Neural crest cell (in vitro differentiated cells): ENCODE measurements at regions not wholly inside any gene's neighbourhood (a gene's known extent, or its start where the extent isn't known, plus 50 kb on each side); places are given as distances from the start of the nearest gene placed in this dataset.
A peak's percentile ranks its signal among the peaks of the same experiment; 100 is the strongest.

ENCODE experiments used
- DNase-seq: peaks from one replicate; pipeline ENCODE4 v3.0.0; 2021; ENCODE audit warnings: low read depth, mixed read lengths, low spot score
- H3K27ac Mint-ChIP-seq: one replicate; pipeline ENCODE4 v1.8.0; 2021; ENCODE audit warnings: mild to moderate bottlenecking, mixed read lengths; ENCODE audit not compliant: unreplicated experiment
- H3K27me3 Mint-ChIP-seq: 2 replicates; pipeline ENCODE4 v1.8.0; 2021; ENCODE audit warnings: low read depth, mild to moderate bottlenecking, mixed read lengths
- H3K36me3 Mint-ChIP-seq: 2 replicates; pipeline ENCODE4 v1.8.0; 2021; ENCODE audit warnings: low read depth, mild to moderate bottlenecking, mixed read lengths
- H3K4me1 Mint-ChIP-seq: 2 replicates; pipeline ENCODE4 v1.8.0; 2021; ENCODE audit warnings: mixed read lengths
- H3K4me3 Mint-ChIP-seq: one replicate; pipeline ENCODE4 v1.8.0; 2021; ENCODE audit warnings: mild to moderate bottlenecking, mixed read lengths
- H3K9me3 Mint-ChIP-seq: 2 replicates; pipeline ENCODE4 v1.8.0; 2021; ENCODE audit warnings: mixed read lengths
- TF ChIP-seq, protein P1 (sequence below): fragments of 200-600 bp; sonication (generic); conservative IDR thresholded peaks from 2 replicates; pipeline ENCODE4 v1.5.0; 2021; ENCODE audit warnings: antibody characterized with exemption, mild to moderate bottlenecking

GRCh38 chr10:44769450-44769849 lies 141.7 kb upstream of the TMEM72 start:
- H3K4me1 Mint-ChIP-seq: no peaks in the 10 kb centered on the region
- H3K27me3 Mint-ChIP-seq: peaks cover 2% of the 10 kb centered on the region
- no peak overlapping the region for H3K4me3 Mint-ChIP-seq
- no peaks in the 10 kb centered on the region for H3K36me3 Mint-ChIP-seq
- TF ChIP-seq, protein P1, sequence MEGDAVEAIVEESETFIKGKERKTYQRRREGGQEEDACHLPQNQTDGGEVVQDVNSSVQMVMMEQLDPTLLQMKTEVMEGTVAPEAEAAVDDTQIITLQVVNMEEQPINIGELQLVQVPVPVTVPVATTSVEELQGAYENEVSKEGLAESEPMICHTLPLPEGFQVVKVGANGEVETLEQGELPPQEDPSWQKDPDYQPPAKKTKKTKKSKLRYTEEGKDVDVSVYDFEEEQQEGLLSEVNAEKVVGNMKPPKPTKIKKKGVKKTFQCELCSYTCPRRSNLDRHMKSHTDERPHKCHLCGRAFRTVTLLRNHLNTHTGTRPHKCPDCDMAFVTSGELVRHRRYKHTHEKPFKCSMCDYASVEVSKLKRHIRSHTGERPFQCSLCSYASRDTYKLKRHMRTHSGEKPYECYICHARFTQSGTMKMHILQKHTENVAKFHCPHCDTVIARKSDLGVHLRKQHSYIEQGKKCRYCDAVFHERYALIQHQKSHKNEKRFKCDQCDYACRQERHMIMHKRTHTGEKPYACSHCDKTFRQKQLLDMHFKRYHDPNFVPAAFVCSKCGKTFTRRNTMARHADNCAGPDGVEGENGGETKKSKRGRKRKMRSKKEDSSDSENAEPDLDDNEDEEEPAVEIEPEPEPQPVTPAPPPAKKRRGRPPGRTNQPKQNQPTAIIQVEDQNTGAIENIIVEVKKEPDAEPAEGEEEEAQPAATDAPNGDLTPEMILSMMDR: no peak
- no peaks in the 10 kb centered on the region for H3K9me3 Mint-ChIP-seq
- H3K27ac Mint-ChIP-seq: no peak overlapping the region
- no peak for DNase-seq

GRCh38 chr10:44771233-44771995 lies 139.7 kb upstream of the TMEM72 start:
- Mint-ChIP-seq H3K4me1 (no peaks in the 10 kb centered on the region), H3K36me3 (no peaks in the 10 kb centered on the region), H3K27ac (no peak overlapping the region), H3K9me3 (no peaks in the 10 kb centered on the region), H3K4me3 (no peak overlapping the region), H3K27me3 (no peaks in the 10 kb centered on the region)
- TF ChIP-seq, protein P1: no peak
- no peak for DNase-seq

- DNase-seq: no peak
- H3K27me3 Mint-ChIP-seq: no peaks in the 10 kb centered on the region
- no peaks in the 10 kb centered on the region for H3K36me3 Mint-ChIP-seq
- H3K27ac Mint-ChIP-seq: no peak overlapping the region
- H3K9me3 Mint-ChIP-seq: no peaks in the 10 kb centered on the region
- TF ChIP-seq, protein P1: no peak
- no peaks in the 10 kb centered on the region for H3K4me1 Mint-ChIP-seq
- no peak overlapping the region for H3K4me3 Mint-ChIP-seq
These were observed 137.6 kb upstream of the TMEM72 start for GRCh38 chr10:44773565-44773964.

- H3K4me3 Mint-ChIP-seq: no peak overlapping the region
- no peak for DNase-seq
These were observed 136.3 kb upstream of the TMEM72 start for GRCh38 chr10:44774676-44775401.

GRCh38 chr10:44775402-44775741 lies 135.8 kb upstream of the TMEM72 start:
- TF ChIP-seq, protein P1: no peak
- Mint-ChIP-seq H3K4me1 (no peaks in the 10 kb centered on the region), H3K27me3 (no peaks in the 10 kb centered on the region), H3K4me3 (no peak overlapping the region), H3K27ac (no peak overlapping the region), H3K9me3 (no peaks in the 10 kb centered on the region), H3K36me3 (no peaks in the 10 kb centered on the region)
- DNase-seq: no peak

More at GRCh38 chr10:44774676-44775401, 136.3 kb upstream of the TMEM72 start:
- Mint-ChIP-seq H3K9me3 (no peaks in the 10 kb centered on the region), H3K36me3 (no peaks in the 10 kb centered on the region), H3K27me3 (no peaks in the 10 kb centered on the region), H3K27ac (peak overlapping the region; percentile 72), H3K4me1 (no peaks in the 10 kb centered on the region)
- TF ChIP-seq, protein P1: no peak
